ENCODE measurements at regions not wholly inside any gene's neighbourhood (a gene's known extent, or its start where the extent isn't known, plus 50 kb on each side); places are given as distances from the start of the nearest gene placed in this dataset.

- no peak for TF ChIP-seq CTCF (IDR thresholded peaks at IDR 0.05; ENCODE audit: low read depth, low read length)
- TF ChIP-seq EZH2phosphoT487 (IDR thresholded peaks at IDR 0.05; ENCODE audit: low read depth), result no peak
Observed at GRCh38 chr12:39157696-39158342, 252.4 kb upstream of the CPNE8 start.

Measured in OCI-LY3 (cell line).